ENCODE measurements at regions not wholly inside any gene's neighbourhood (a gene's known extent, or its start where the extent isn't known, plus 50 kb on each side); places are given as distances from the start of the nearest gene placed in this dataset.

GRCh38 chr18:60538891-60539290, 166.3 kb upstream of the MC4R start:
- no peak for DNase-seq
- Histone ChIP-seq H3K27me3 (peaks cover 4% of the 10 kb centered on the region; the same call in 1 of the 2 replicates), H3K4me3 (no peak overlapping the region), H3K36me3 (no peaks in the 10 kb centered on the region), H3K9me3 (no peaks in the 10 kb centered on the region)

GRCh38 chr18:60541661-60542060, 169.1 kb upstream of the MC4R start:
- Histone ChIP-seq H3K36me3 (no peaks in the 10 kb centered on the region), H3K9me3 (no peaks in the 10 kb centered on the region), H3K27me3 (peaks cover 4% of the 10 kb centered on the region; the same call in 1 of the 2 replicates), H3K4me3 (no peak overlapping the region)
- no peak for DNase-seq

GRCh38 chr18:60543646-60544045, 171.1 kb upstream of the MC4R start:
- DNase-seq, result no peak
- Histone ChIP-seq H3K36me3 (no peaks in the 10 kb centered on the region), H3K4me3 (no peak overlapping the region), H3K9me3 (no peaks in the 10 kb centered on the region), H3K27me3 (peaks cover 3% of the 10 kb centered on the region; the same call in 1 of the 2 replicates)

- no peak for DNase-seq
- no peak overlapping the region for H3K4me3 ChIP-seq
- H3K27me3 ChIP-seq, result no peaks in the 10 kb centered on the region
- H3K9me3 ChIP-seq, result no peaks in the 10 kb centered on the region
- no peaks in the 10 kb centered on the region for H3K36me3 ChIP-seq
Observed at GRCh38 chr18:60549338-60549960, 176.9 kb upstream of the MC4R start.

- Histone ChIP-seq H3K4me3 (no peak overlapping the region), H3K27me3 (no peaks in the 10 kb centered on the region), H3K9me3 (no peaks in the 10 kb centered on the region), H3K36me3 (no peaks in the 10 kb centered on the region)
- DNase-seq, result no peak
Observed at GRCh38 chr18:60552948-60553347, 180.4 kb upstream of the MC4R start.

GRCh38 chr18:60554967-60555366, 182.4 kb upstream of the MC4R start:
- H3K9me3 ChIP-seq, result no peaks in the 10 kb centered on the region
- no peaks in the 10 kb centered on the region for H3K27me3 ChIP-seq
- DNase-seq, result no peak
- no peak overlapping the region for H3K4me3 ChIP-seq
- no peaks in the 10 kb centered on the region for H3K36me3 ChIP-seq

- H3K9me3 ChIP-seq, result no peaks in the 10 kb centered on the region
- no peaks in the 10 kb centered on the region for H3K36me3 ChIP-seq
- no peak for DNase-seq
- no peak overlapping the region for H3K4me3 ChIP-seq
- no peaks in the 10 kb centered on the region for H3K27me3 ChIP-seq
Observed at GRCh38 chr18:60555625-60556024, 183.1 kb upstream of the MC4R start.

- no peaks in the 10 kb centered on the region for H3K27me3 ChIP-seq
- H3K9me3 ChIP-seq, result no peaks in the 10 kb centered on the region
- H3K4me3 ChIP-seq, result no peak overlapping the region
- no peaks in the 10 kb centered on the region for H3K36me3 ChIP-seq
- no peak for DNase-seq
Observed at GRCh38 chr18:60556326-60556725, 183.8 kb upstream of the MC4R start.

GRCh38 chr18:60560071-60560470, 187.5 kb upstream of the MC4R start:
- H3K9me3 ChIP-seq, result no peaks in the 10 kb centered on the region
- no peak overlapping the region for H3K4me3 ChIP-seq
- no peaks in the 10 kb centered on the region for H3K27me3 ChIP-seq
- H3K36me3 ChIP-seq, result no peaks in the 10 kb centered on the region
- DNase-seq, result no peak

- Histone ChIP-seq H3K27me3 (no peaks in the 10 kb centered on the region), H3K4me3 (no peak overlapping the region), H3K9me3 (no peaks in the 10 kb centered on the region), H3K36me3 (no peaks in the 10 kb centered on the region)
- DNase-seq, result no peak
Observed at GRCh38 chr18:60563082-60563481, 190.5 kb upstream of the MC4R start.

- H3K36me3 ChIP-seq, result no peaks in the 10 kb centered on the region
- no peaks in the 10 kb centered on the region; the same call in 1 of the 2 replicates for H3K9me3 ChIP-seq
- no peak for DNase-seq
- no peak overlapping the region for H3K4me3 ChIP-seq
- H3K27me3 ChIP-seq, result no peaks in the 10 kb centered on the region
Observed at GRCh38 chr18:60568220-60568619, 195.6 kb upstream of the MC4R start.

GRCh38 chr18:60570172-60570571, 197.6 kb upstream of the MC4R start:
- H3K4me3 ChIP-seq, result no peak overlapping the region
- no peaks in the 10 kb centered on the region for H3K36me3 ChIP-seq
- H3K27me3 ChIP-seq, result no peaks in the 10 kb centered on the region
- no peaks in the 10 kb centered on the region; the same call in 1 of the 2 replicates for H3K9me3 ChIP-seq
- DNase-seq, result no peak

- Histone ChIP-seq H3K27me3 (no peaks in the 10 kb centered on the region), H3K9me3 (no peaks in the 10 kb centered on the region), H3K4me3 (no peak overlapping the region), H3K36me3 (no peaks in the 10 kb centered on the region)
- no peak for DNase-seq
Observed at GRCh38 chr18:60577457-60577856, 204.9 kb upstream of the MC4R start.

GRCh38 chr18:60585670-60586069, 213.1 kb upstream of the MC4R start:
- no peak overlapping the region for H3K4me3 ChIP-seq
- no peak for DNase-seq
- H3K36me3 ChIP-seq, result no peaks in the 10 kb centered on the region
- H3K9me3 ChIP-seq, result no peaks in the 10 kb centered on the region
- H3K27me3 ChIP-seq, result no peaks in the 10 kb centered on the region

GRCh38 chr18:60593249-60593648, 220.7 kb upstream of the MC4R start:
- Histone ChIP-seq H3K27me3 (0 out of 2 replicates have a peak, but pooled peaks cover 2% of the 10 kb centered on the region), H3K9me3 (no peaks in the 10 kb centered on the region), H3K36me3 (no peaks in the 10 kb centered on the region), H3K4me3 (no peak overlapping the region)
- DNase-seq, result no peak

- no peak for DNase-seq
- Histone ChIP-seq H3K4me3 (no peak overlapping the region), H3K9me3 (no peaks in the 10 kb centered on the region), H3K36me3 (no peaks in the 10 kb centered on the region), H3K27me3 (no peaks in the 10 kb centered on the region)
Observed at GRCh38 chr18:60596928-60597327, 224.4 kb upstream of the MC4R start.

- no peaks in the 10 kb centered on the region for H3K36me3 ChIP-seq
- H3K27me3 ChIP-seq, result no peaks in the 10 kb centered on the region
- H3K4me3 ChIP-seq, result no peak overlapping the region
- DNase-seq, result no peak
- H3K9me3 ChIP-seq, result no peaks in the 10 kb centered on the region
Observed at GRCh38 chr18:60599267-60599666, 226.7 kb upstream of the MC4R start.

GRCh38 chr18:60599995-60600394, 227.4 kb upstream of the MC4R start:
- H3K4me3 ChIP-seq, result no peak overlapping the region
- H3K9me3 ChIP-seq, result no peaks in the 10 kb centered on the region
- no peak for DNase-seq
- H3K36me3 ChIP-seq, result no peaks in the 10 kb centered on the region
- H3K27me3 ChIP-seq, result no peaks in the 10 kb centered on the region

GRCh38 chr18:60601249-60601648, 228.7 kb upstream of the MC4R start:
- Histone ChIP-seq H3K9me3 (no peaks in the 10 kb centered on the region), H3K36me3 (no peaks in the 10 kb centered on the region), H3K4me3 (no peak overlapping the region), H3K27me3 (no peaks in the 10 kb centered on the region)
- no peak for DNase-seq

All from MG63 (cell line).